Kidney (tissue), 13 donors: ENCODE measurements at regions not wholly inside any gene's neighbourhood (a gene's known extent, or its start where the extent isn't known, plus 50 kb on each side); places are given as distances from the start of the nearest gene placed in this dataset.

ENCODE experiments used
- DNase-seq, 5 donors: peaks; one replicate each; pipeline ENCODE4 v3.0.0-alpha.2; 2013 to 2020
- FAIRE-seq: peaks from 2 replicates; lab custom pipeline; 2012; peaks lifted over from hg19 to GRCh38; lab: Jason Lieb, UNC
- H3K27ac ChIP-seq, 2 donors: one replicate each; pipeline ENCODE4 v1.7.0; 2013; ENCODE audit warnings: low read depth in 2 of 2, low read length in 2 of 2, inconsistent platforms in 1 of 2
- H3K27me3 ChIP-seq: one replicate; pipeline ENCODE4 v1.7.1; 2013; ENCODE audit warnings: low read length, inconsistent platforms; ENCODE audit not compliant: control insufficient read depth, insufficient read depth
- H3K36me3 ChIP-seq, 3 donors: one replicate each; pipeline versions ENCODE4 v1.7.0 to v1.7.1; 2013; ENCODE audit warnings: low read length in 3 of 3, control low read depth in 1 of 3, inconsistent platforms in 1 of 3; ENCODE audit not compliant: insufficient read depth in 3 of 3, control insufficient read depth in 2 of 3
- H3K4me1 ChIP-seq, 3 donors: one replicate each; pipeline versions ENCODE4 v1.7.0 to v1.7.1; 2013; ENCODE audit warnings: low read length in 3 of 3, inconsistent platforms in 1 of 3, low read depth in 1 of 3; ENCODE audit not compliant: control insufficient read depth in 2 of 3, insufficient read depth in 2 of 3
- H3K4me3 ChIP-seq, 3 donors: one replicate each; pipeline versions ENCODE4 v1.7.0 to v1.8.1; 2013; ENCODE audit warnings: low read length in 3 of 3, control low read depth in 1 of 3, inconsistent platforms in 1 of 3
- H3K9ac ChIP-seq, 3 donors: one replicate each; pipeline versions ENCODE4 v1.7.0 to v1.7.1; 2013; ENCODE audit warnings: low read length in 3 of 3, control low read depth in 1 of 3, inconsistent platforms in 1 of 3
- H3K9me3 ChIP-seq, 3 donors: one replicate each; pipeline versions ENCODE4 v1.7.0 to v1.7.1; 2013; ENCODE audit warnings: low read length in 3 of 3, control low read depth in 1 of 3, inconsistent platforms in 1 of 3; ENCODE audit not compliant: control insufficient read depth in 2 of 3, insufficient read depth in 1 of 3
- intact Hi-C: fragments of 100-400 bp; cut with DNase I; formaldehyde crosslinking; loops from one replicate; pipeline ENCODE4 v1.11.1; 2022
- TF ChIP-seq, protein P1 (sequence below): IDR thresholded peaks from 3 replicates; pipeline ENCODE4 v1.5.1; 2012; ENCODE audit warnings: mild to moderate bottlenecking, moderate library complexity, borderline replicate concordance; ENCODE audit not compliant: insufficient read depth; ENCODE audit errors: extremely low read depth
- donor health status: control.
- donor health status: control.
- donor health status: control.
- donor health status: control.
- donor health status: control.
- donor health status: DM: yes; HTN: yes; CAD: no.
- donor health status: Normal renal cell carcinoma (clear cell type).

DNA sequence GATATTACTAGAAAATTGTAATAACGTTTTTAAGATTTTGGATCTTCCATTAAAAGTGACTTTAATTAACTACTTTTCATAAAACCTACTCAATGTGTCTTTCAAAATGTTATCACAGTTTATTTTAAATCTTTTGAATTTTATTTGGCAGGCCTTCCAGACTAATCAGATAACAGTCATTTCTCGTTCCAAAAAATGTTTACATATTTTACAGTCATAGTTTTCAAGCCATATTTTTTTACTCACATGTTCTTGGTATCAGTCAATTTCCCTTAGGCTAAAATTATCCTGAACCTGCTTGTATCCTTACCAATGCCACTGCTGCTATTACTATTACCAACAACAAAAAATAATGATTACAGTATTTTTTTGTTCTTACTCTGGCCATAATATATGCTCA lies 1783.5 kb downstream of the SLITRK5 start:
- peak; percentile 74 for FAIRE-seq

DNA sequence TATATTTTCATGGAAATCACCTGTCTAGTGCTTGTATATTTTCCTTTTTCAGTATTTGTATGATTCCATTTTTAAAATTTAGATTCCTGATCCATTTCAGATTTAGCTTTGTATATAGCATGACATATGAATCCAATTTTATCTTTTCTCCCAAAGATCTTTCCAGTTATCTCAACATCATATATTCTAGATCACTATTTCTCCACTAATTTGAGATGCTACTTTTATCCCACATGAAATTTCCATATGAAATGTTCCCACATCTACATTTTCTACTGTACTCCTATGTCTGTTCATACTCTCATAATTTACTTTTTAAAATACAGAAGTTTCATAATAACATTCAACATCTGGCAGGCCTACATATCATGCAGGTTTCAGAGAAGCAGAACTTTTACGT lies 1784.1 kb downstream of the SLITRK5 start:
- intact Hi-C loops: no loop called here
- H3K36me3 ChIP-seq: no peaks in the 10 kb centered on the region
- no peak overlapping the region for H3K27ac ChIP-seq
- H3K4me1 ChIP-seq: no peaks in the 10 kb centered on the region
- DNase-seq (no peak), FAIRE-seq (no peak)
- H3K9me3 ChIP-seq: no peaks in the 10 kb centered on the region
- TF ChIP-seq, protein P1, sequence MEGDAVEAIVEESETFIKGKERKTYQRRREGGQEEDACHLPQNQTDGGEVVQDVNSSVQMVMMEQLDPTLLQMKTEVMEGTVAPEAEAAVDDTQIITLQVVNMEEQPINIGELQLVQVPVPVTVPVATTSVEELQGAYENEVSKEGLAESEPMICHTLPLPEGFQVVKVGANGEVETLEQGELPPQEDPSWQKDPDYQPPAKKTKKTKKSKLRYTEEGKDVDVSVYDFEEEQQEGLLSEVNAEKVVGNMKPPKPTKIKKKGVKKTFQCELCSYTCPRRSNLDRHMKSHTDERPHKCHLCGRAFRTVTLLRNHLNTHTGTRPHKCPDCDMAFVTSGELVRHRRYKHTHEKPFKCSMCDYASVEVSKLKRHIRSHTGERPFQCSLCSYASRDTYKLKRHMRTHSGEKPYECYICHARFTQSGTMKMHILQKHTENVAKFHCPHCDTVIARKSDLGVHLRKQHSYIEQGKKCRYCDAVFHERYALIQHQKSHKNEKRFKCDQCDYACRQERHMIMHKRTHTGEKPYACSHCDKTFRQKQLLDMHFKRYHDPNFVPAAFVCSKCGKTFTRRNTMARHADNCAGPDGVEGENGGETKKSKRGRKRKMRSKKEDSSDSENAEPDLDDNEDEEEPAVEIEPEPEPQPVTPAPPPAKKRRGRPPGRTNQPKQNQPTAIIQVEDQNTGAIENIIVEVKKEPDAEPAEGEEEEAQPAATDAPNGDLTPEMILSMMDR: no peak
- H3K27me3 ChIP-seq: no peaks in the 10 kb centered on the region
- H3K9ac ChIP-seq: no peak overlapping the region
- H3K4me3 ChIP-seq: no peak overlapping the region

More for the DNA sequence above, 1783.5 kb downstream of the SLITRK5 start:
- no peaks in the 10 kb centered on the region for H3K9me3 ChIP-seq
- intact Hi-C loops: no loop called here
- H3K4me3 ChIP-seq: no peak overlapping the region
- H3K27me3 ChIP-seq: no peaks in the 10 kb centered on the region
- TF ChIP-seq, protein P1: no peak
- H3K4me1 ChIP-seq: no peaks in the 10 kb centered on the region
- DNase-seq: no peak
- no peaks in the 10 kb centered on the region for H3K36me3 ChIP-seq
- no peak overlapping the region for H3K27ac ChIP-seq
- H3K9ac ChIP-seq: no peak overlapping the region

DNA sequence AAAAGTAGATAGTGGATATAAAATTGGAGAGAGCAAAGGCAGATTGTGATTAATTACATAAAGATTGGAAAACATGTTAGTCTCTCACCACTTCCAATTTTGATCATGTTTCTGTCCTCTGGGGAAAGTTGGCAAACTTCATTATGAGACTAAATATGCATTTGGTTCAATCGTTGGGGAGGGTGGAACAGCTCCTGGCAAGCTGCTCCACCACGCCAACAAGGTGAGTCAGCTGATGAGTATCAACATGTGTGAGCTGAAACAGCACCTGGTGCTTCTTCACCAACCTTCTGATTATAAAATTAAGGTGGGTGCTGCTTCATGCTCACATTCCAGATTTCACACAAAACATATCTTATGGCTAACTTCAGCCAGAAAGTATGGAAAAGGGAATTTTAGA lies 1784.6 kb downstream of the SLITRK5 start:
- H3K27me3 ChIP-seq: no peaks in the 10 kb centered on the region
- no peak for DNase-seq
- H3K4me1 ChIP-seq: no peaks in the 10 kb centered on the region
- no peak overlapping the region for H3K27ac ChIP-seq
- H3K4me3 ChIP-seq: no peak overlapping the region
- no peak for FAIRE-seq
- TF ChIP-seq, protein P1: no peak
- H3K9me3 ChIP-seq: no peaks in the 10 kb centered on the region
- H3K9ac ChIP-seq: no peak overlapping the region
- intact Hi-C loops: no loop called here
- H3K36me3 ChIP-seq: no peaks in the 10 kb centered on the region

DNA sequence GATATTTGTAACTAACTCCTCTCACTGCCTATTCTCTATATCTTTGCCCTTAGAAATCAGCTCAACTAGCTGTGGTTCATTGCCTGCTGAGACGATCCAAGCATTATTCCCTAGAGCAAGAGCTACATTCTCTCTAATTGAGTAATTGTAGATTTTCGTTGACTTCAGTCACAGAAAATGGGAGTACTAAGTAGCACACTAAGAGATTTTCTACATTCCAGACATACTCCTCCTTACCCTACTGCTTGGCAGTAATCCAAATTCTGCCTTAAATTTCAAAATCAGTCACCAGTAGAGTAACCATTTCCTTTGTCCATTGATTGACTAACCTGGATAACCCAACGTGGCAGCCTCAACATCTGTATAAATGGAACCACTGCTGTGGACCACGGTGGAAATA lies 1786.8 kb downstream of the SLITRK5 start:
- H3K4me3 ChIP-seq: no peak overlapping the region
- FAIRE-seq (no peak), DNase-seq (peak in 1 of 5 donors; percentile 2)
- no peaks in the 10 kb centered on the region for H3K4me1 ChIP-seq
- H3K9me3 ChIP-seq: no peaks in the 10 kb centered on the region
- no peak overlapping the region for H3K9ac ChIP-seq
- no peaks in the 10 kb centered on the region for H3K27me3 ChIP-seq
- H3K36me3 ChIP-seq: no peaks in the 10 kb centered on the region
- TF ChIP-seq, protein P1: no peak
- intact Hi-C loops: no loop called here
- H3K27ac ChIP-seq: no peak overlapping the region
